IMR-90 (cell line): ENCODE measurements at regions not wholly inside any gene's neighbourhood (a gene's known extent, or its start where the extent isn't known, plus 50 kb on each side); places are given as distances from the start of the nearest gene placed in this dataset.

ENCODE experiments used
- ATAC-seq: fragments of 200-7000 bp; cut with Tn5 transposase; 2 replicates; pipeline ENCODE4 v1.9.1; 2020; ENCODE audit warnings: low read depth, mild to moderate bottlenecking, moderate library complexity
- BruUV-seq: library from RNA; stranded (reverse); fragments of 400-500 nt; replicated peaks from 2 replicates; lab custom pipeline; 2021; lab: Mats Ljungman, UMichigan
- CTCF ChIA-PET: fragments of 300-600 bp; formaldehyde crosslinking; extraction: SDS; loops from one replicate; lab custom pipeline; 2021; ENCODE audit warnings: antibody characterized with exemption; lab: Yijun Ruan, JAX
- POLR2A ChIA-PET: fragments of 300-600 bp; sonication (Branson Sonifier 250); formaldehyde crosslinking; loops from one replicate; lab custom pipeline; 2022; ENCODE audit warnings: antibody characterized with exemption; ENCODE audit not compliant: unreplicated experiment; lab: Charles Lee
- DNase-seq: peaks from one replicate; pipeline ENCODE4 v3.0.0; 2013
- H2AFZ ChIP-seq: replicated peaks from 2 replicates; pipeline ENCODE3; 2013; ENCODE audit warnings: low read length, mild to moderate bottlenecking; ENCODE audit not compliant: poor library complexity
- H2AK5ac ChIP-seq: 2 replicates; pipeline ENCODE4 v1.6.1; 2013; ENCODE audit warnings: low read depth, low read length, inconsistent platforms
- H2AK9ac ChIP-seq: replicated peaks from 2 replicates; pipeline ENCODE3; 2013; ENCODE audit warnings: mild to moderate bottlenecking, low read depth, low read length, moderate library complexity; ENCODE audit not compliant: poor library complexity
- H2BK120ac ChIP-seq: 2 replicates; pipeline ENCODE4 v1.6.1; 2013; ENCODE audit warnings: low read depth, low read length, inconsistent platforms
- H2BK15ac ChIP-seq: 3 replicates; pipeline ENCODE4 v1.6.1; 2013; ENCODE audit warnings: low read depth, low read length, inconsistent platforms
- H2BK20ac ChIP-seq: 2 replicates; pipeline ENCODE4 v1.6.1; 2013; ENCODE audit warnings: low read depth, mild to moderate bottlenecking, inconsistent platforms, low read length, moderate library complexity
- H2BK5ac ChIP-seq: 2 replicates; pipeline ENCODE4 v1.6.1; 2013; ENCODE audit warnings: mild to moderate bottlenecking, low read depth, low read length, inconsistent platforms; ENCODE audit not compliant: poor library complexity, severe bottlenecking
- H3K14ac ChIP-seq: replicated peaks from 2 replicates; pipeline ENCODE4 v1.6.1; 2013; ENCODE audit warnings: low read depth, low read length, inconsistent platforms
- H3K18ac ChIP-seq: 2 replicates; pipeline ENCODE4 v1.6.1; 2013; ENCODE audit warnings: low read depth, low read length, control low read depth
- H3K23ac ChIP-seq: 2 replicates; pipeline ENCODE4 v1.6.1; 2013; ENCODE audit warnings: low read depth, low read length, inconsistent platforms
- H3K27ac ChIP-seq: 2 replicates; pipeline ENCODE4 v1.5.1; 2013; ENCODE audit warnings: mild to moderate bottlenecking, control low read depth, low read length; ENCODE audit not compliant: insufficient read depth
- H3K27me3 ChIP-seq: 2 replicates; pipeline ENCODE4 v1.6.1; 2013; ENCODE audit warnings: low read length; ENCODE audit not compliant: control insufficient read depth, insufficient read depth
- H3K36me3 ChIP-seq: 2 replicates; pipeline ENCODE4 v1.6.1; 2013; ENCODE audit warnings: low read length, mixed read lengths; ENCODE audit not compliant: control insufficient read depth, insufficient read depth
- H3K4ac ChIP-seq: 2 replicates; pipeline ENCODE4 v1.6.1; 2013; ENCODE audit warnings: low read depth, low read length, inconsistent platforms
- H3K4me1 ChIP-seq: 2 replicates; pipeline ENCODE4 v1.6.1; 2013; ENCODE audit warnings: low read length, mixed read lengths; ENCODE audit not compliant: control insufficient read depth, insufficient read depth
- H3K4me2 ChIP-seq: 2 replicates; pipeline ENCODE4 v1.6.1; 2013; ENCODE audit warnings: low read depth, mild to moderate bottlenecking, control low read depth, low read length, moderate library complexity
- H3K4me3 ChIP-seq: 2 replicates; pipeline ENCODE4 v1.5.1; 2013; ENCODE audit warnings: low read depth, mild to moderate bottlenecking, control low read depth, low read length, moderate library complexity; ENCODE audit not compliant: insufficient read depth
- H3K56ac ChIP-seq: 2 replicates; pipeline ENCODE4 v1.6.1; 2013; ENCODE audit warnings: low read length, inconsistent platforms; ENCODE audit not compliant: insufficient read depth; ENCODE audit errors: extremely low read depth
- H3K79me1 ChIP-seq, 2 experiments: 2 replicates each; pipeline ENCODE4 v1.6.1; 2013; ENCODE audit warnings: low read length in 2 of 2, inconsistent platforms in 1 of 2, low read depth in 1 of 2
- H3K9ac ChIP-seq: 2 replicates; pipeline ENCODE4 v1.6.1; 2013; ENCODE audit warnings: low read depth, low read length, control low read depth
- H3K9me1 ChIP-seq: 2 replicates; pipeline ENCODE4 v1.6.1; 2013; ENCODE audit warnings: low read length, inconsistent platforms; ENCODE audit not compliant: insufficient read depth
- H3K9me3 ChIP-seq: 2 replicates; pipeline ENCODE4 v1.6.1; 2013; ENCODE audit warnings: low read length; ENCODE audit not compliant: control insufficient read depth, insufficient read depth
- H4K20me1 ChIP-seq: 2 replicates; pipeline ENCODE4 v1.6.1; 2013; ENCODE audit warnings: low read length, inconsistent platforms; ENCODE audit not compliant: insufficient read depth
- H4K5ac ChIP-seq: 2 replicates; pipeline ENCODE4 v1.6.1; 2013; ENCODE audit warnings: mild to moderate bottlenecking, low read depth, low read length, control low read depth
- H4K8ac ChIP-seq, 2 experiments: 2 replicates each; pipeline ENCODE4 v1.6.1; 2013; ENCODE audit warnings: low read depth in 2 of 2, low read length in 2 of 2, control low read depth in 1 of 2, inconsistent platforms in 1 of 2
- H4K91ac ChIP-seq: 2 replicates; pipeline ENCODE4 v1.6.1; 2013; ENCODE audit warnings: low read depth, low read length, inconsistent platforms; ENCODE audit not compliant: insufficient read depth
- BHLHE40 ChIP-seq: fragments of 150-350 bp; IDR thresholded peaks from 2 replicates; pipeline ENCODE4 v1.6.1; 2016; ENCODE audit warnings: mild to moderate bottlenecking, low read depth, low read length
- CEBPB ChIP-seq: IDR thresholded peaks from 2 replicates; pipeline ENCODE4 v1.6.1; 2012; ENCODE audit warnings: low read depth, low read length, improper control_type of control experiment
- CHD1 ChIP-seq: IDR thresholded peaks from 2 replicates; pipeline ENCODE4 v1.6.1; 2012; ENCODE audit warnings: low read depth, low read length, improper control_type of control experiment
- CTCF ChIP-seq: conservative IDR thresholded peaks from 2 replicates; pipeline ENCODE4 v1.5.1; 2012; ENCODE audit warnings: mild to moderate bottlenecking, low read depth, low read length, improper control_type of control experiment
- ELK1 ChIP-seq: fragments of 150-350 bp; IDR thresholded peaks from 2 replicates; pipeline ENCODE4 v1.6.1; 2016; ENCODE audit warnings: low read depth, mild to moderate bottlenecking, low read length, moderate library complexity, borderline replicate concordance
- FOS ChIP-seq: fragments of 150-350 bp; IDR thresholded peaks from 2 replicates; pipeline ENCODE4 v1.6.1; 2016; ENCODE audit warnings: low read depth, low read length
- MAFK ChIP-seq: IDR thresholded peaks from 2 replicates; pipeline ENCODE4 v1.6.1; 2012; ENCODE audit warnings: low read depth, low read length, improper control_type of control experiment
- MAZ ChIP-seq: IDR thresholded peaks from 2 replicates; pipeline ENCODE4 v1.6.1; 2012; ENCODE audit warnings: low read depth, mild to moderate bottlenecking, low read length, improper control_type of control experiment, moderate library complexity, borderline replicate concordance
- MXI1 ChIP-seq: IDR thresholded peaks from 2 replicates; pipeline ENCODE4 v1.6.1; 2012; ENCODE audit warnings: low read depth, mild to moderate bottlenecking, low read length, moderate library complexity, borderline replicate concordance
- NFE2L2 ChIP-seq: fragments of 150-350 bp; IDR thresholded peaks from 2 replicates; pipeline ENCODE4 v1.6.1; 2016; ENCODE audit warnings: low read depth, mild to moderate bottlenecking, low read length
- POLR2A ChIP-seq: IDR thresholded peaks from 2 replicates; pipeline ENCODE4 v1.6.1; 2012; ENCODE audit warnings: mild to moderate bottlenecking, low read depth, low read length
- RAD21 ChIP-seq: IDR thresholded peaks from 2 replicates; pipeline ENCODE4 v1.6.1; 2012; ENCODE audit warnings: low read length, improper control_type of control experiment
- RCOR1 ChIP-seq: IDR thresholded peaks from 2 replicates; pipeline ENCODE4 v1.6.1; 2012; ENCODE audit warnings: mild to moderate bottlenecking, low read length, improper control_type of control experiment; ENCODE audit not compliant: insufficient replicate concordance
- RFX5 ChIP-seq: IDR thresholded peaks from 2 replicates; pipeline ENCODE4 v1.8.0; 2012; ENCODE audit warnings: low read depth, mild to moderate bottlenecking, low read length, moderate library complexity
- SMC3 ChIP-seq: fragments of 150-350 bp; IDR thresholded peaks from 2 replicates; pipeline ENCODE4 v1.6.1; 2016; ENCODE audit warnings: low read depth, mild to moderate bottlenecking, antibody characterized with exemption, low read length, moderate library complexity
- USF2 ChIP-seq: fragments of 150-350 bp; IDR thresholded peaks from 2 replicates; pipeline ENCODE4 v1.6.1; 2017; ENCODE audit warnings: mild to moderate bottlenecking, antibody characterized with exemption, low read length, low read depth
- WGBS, 2 experiments: methylation state at CpG; one replicate each; pipeline versions ENCODE4 v1.1.5 to v1.1.7; 2013; ENCODE audit warnings: missing lambda C conversion rate in 2 of 2; ENCODE audit not compliant: insufficient read length in 1 of 2; ENCODE audit errors: extremely low coverage in 2 of 2; 5-methylcytosine and 5-hydroxymethylcytosine counted together
- dilution Hi-C: fragments of 300-500 bp; cut with HindIII; formaldehyde crosslinking; loops from one replicate; pipeline ENCODE4 v1.14.3; 2018; ENCODE audit warnings: low sequenced_read_pairs; ENCODE audit not compliant: unreplicated experiment
- in situ Hi-C: fragments of 300-500 bp; cut with MboI; formaldehyde crosslinking; loops from 3 replicates; pipeline ENCODE4 v1.14.3; 2019; ENCODE audit warnings: low sequenced_read_pairs, inconsistent platforms, mixed read lengths
- intact Hi-C: fragments of 100-400 bp; cut with micrococcal nuclease; formaldehyde crosslinking; loops from 2 replicates; pipeline ENCODE4 v1.10.0; 2022

- H3K4ac ChIP-seq: no peak overlapping the region
- no peak overlapping the region for H2AFZ ChIP-seq
- H3K27me3 ChIP-seq: no peaks in the 10 kb centered on the region
- no peak overlapping the region for H3K14ac ChIP-seq
- H4K5ac ChIP-seq: no peak overlapping the region
- 0 out of 2 replicates have a peak, but pooled peaks cover 8% of the 10 kb centered on the region for H3K9me3 ChIP-seq
- no peak overlapping the region for H3K27ac ChIP-seq
- no TSS peak for BruUV-seq
- in situ Hi-C loops: no loop called here
- H4K8ac ChIP-seq: no peak overlapping the region
- H3K4me3 ChIP-seq: no peak overlapping the region
- H2AK9ac ChIP-seq: no peak overlapping the region
- no peaks in the 10 kb centered on the region for H4K20me1 ChIP-seq
- WGBS, 2 experiments: no CpG with 5 or more reads among the region's 2 CpGs
- no peaks in the 10 kb centered on the region for H3K4me1 ChIP-seq
- intact Hi-C loops: no loop called here
- no peak overlapping the region for H2BK20ac ChIP-seq
- DNase-seq: no peak
- TF ChIP-seq RFX5: no peak
- TF ChIP-seq CTCF: no peak
- TF ChIP-seq ELK1: no peak
- no peak for TF ChIP-seq RAD21
- no peak for TF ChIP-seq FOS
- no peak for TF ChIP-seq POLR2A
- no peak for TF ChIP-seq CHD1
- no peak for TF ChIP-seq SMC3
- no peak for TF ChIP-seq NFE2L2
- TF ChIP-seq MAFK: no peak
- TF ChIP-seq MXI1: no peak
- TF ChIP-seq MAZ: no peak
- no peak for TF ChIP-seq USF2
- TF ChIP-seq RCOR1: no peak
- no peak for TF ChIP-seq CEBPB
- TF ChIP-seq BHLHE40: no peak
- dilution Hi-C loops: no loop called here
- H3K56ac ChIP-seq: no peak overlapping the region
- H2BK120ac ChIP-seq: no peak overlapping the region
- no peak overlapping the region for H2BK5ac ChIP-seq
- no peak overlapping the region for H4K91ac ChIP-seq
- no peak overlapping the region for H3K4me2 ChIP-seq
- no peak overlapping the region for H3K23ac ChIP-seq
- H2AK5ac ChIP-seq: no peak overlapping the region
- ChIA-PET CTCF (interaction anchor here (0.6 kb wide), 1 partner anchor 103 kb away, joined by 3 read pairs; no protein-coding TSS in a partner anchor), POLR2A (no interaction called here)
- ATAC-seq: no peak
- H3K36me3 ChIP-seq: no peaks in the 10 kb centered on the region
- no peaks in the 10 kb centered on the region for H3K79me1 ChIP-seq
- H2BK15ac ChIP-seq: no peak overlapping the region
- H3K9me1 ChIP-seq: no peaks in the 10 kb centered on the region
- no peak overlapping the region for H3K9ac ChIP-seq
- no peak overlapping the region for H3K18ac ChIP-seq
Observed at GRCh38 chr4:164512124-164512523, 241.8 kb upstream of the SMIM31 start.
